GM19239 (cell line): ENCODE measurements at regions not wholly inside any gene's neighbourhood (a gene's known extent, or its start where the extent isn't known, plus 50 kb on each side); places are given as distances from the start of the nearest gene placed in this dataset.

Source experiments
- DNase-seq: peaks from one replicate; pipeline ENCODE4 v3.0.0; 2011; ENCODE audit warnings: low spot score; ENCODE audit not compliant: insufficient read length
- FAIRE-seq: peaks from 2 replicates; lab custom pipeline; 2011; peaks lifted over from hg19 to GRCh38; lab: Jason Lieb, UNC

DNA sequence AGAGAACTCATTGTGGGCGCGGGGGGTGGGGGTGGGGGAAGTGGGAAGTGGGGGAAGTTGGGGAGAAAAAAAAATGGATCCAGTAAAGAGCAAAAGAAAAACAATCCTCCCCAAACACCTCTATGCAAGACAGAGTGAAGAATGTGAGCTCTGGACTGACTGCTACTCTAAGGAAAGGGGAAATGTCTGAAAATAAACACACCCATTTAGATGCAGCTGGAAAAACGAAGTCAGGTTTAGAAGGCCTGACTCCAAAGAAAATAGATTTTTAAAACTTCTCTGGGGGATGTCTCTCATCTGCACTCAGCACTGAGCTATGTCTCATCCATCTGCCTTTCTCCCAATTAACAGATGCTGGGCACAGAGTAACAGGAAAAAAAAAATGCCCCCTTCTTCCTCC is 904.4 kb downstream of the GALC start:
- no peak for FAIRE-seq

DNA sequence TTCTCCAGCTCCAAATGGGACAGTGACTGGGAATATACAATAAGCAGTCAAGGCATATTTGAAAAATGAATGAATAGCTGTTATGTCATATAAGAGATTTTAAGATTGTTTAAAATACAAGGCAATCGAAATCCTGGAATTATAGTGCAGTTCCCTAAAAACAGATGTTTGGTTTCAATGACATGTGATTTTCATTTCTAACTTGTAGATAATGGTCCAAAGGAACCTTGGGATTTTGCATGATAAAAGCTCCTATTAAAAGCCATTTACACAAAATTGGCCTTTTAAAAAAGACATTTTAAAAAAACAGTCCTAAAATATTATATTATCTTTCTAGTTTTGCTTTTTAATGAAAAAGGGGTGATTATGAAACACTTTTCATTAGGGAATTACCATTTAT is 905.1 kb downstream of the GALC start:
- FAIRE-seq (no peak), DNase-seq (no peak)

More for the DNA sequence above, 904.4 kb downstream of the GALC start:
- no peak for DNase-seq

DNA sequence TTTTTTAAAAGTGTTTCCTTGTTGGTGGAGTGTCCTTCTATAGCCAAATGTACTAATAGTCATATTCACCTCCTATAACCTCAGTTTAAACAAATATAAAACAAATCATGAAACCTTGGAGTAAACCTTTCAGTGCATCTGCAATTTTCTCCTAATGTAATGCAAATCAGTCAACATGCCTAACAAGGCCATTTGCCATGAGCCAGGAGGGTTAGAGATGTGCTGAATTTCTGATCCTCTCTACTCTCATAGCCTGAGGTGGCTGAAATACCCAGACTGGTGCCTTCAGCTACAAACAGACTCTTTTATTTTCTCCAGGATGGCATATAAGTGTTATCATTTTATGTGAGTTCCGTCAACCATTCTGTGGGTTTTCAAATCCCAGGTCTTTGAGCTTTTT is 908.1 kb downstream of the GALC start:
- DNase-seq (no peak), FAIRE-seq (no peak)

DNA sequence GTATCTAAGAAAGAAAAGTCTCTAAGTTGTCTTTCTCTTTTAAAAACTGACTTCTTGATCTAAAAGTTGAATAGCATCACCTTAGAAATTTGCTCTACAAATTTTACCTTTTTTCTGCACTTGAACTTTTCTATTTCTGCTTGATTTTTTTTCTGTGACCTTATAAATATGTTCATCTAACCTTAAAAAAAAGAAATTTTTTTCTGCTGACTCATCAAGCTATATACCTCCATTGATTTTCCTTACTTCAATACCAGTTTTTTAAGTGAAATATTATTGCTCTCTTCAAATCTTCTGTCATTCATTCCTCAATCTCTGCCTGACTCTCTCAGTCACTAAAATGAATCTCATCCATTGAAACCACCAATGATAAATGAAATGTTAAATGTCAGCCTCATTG is 910.1 kb downstream of the GALC start:
- DNase-seq (no peak), FAIRE-seq (no peak)

DNA sequence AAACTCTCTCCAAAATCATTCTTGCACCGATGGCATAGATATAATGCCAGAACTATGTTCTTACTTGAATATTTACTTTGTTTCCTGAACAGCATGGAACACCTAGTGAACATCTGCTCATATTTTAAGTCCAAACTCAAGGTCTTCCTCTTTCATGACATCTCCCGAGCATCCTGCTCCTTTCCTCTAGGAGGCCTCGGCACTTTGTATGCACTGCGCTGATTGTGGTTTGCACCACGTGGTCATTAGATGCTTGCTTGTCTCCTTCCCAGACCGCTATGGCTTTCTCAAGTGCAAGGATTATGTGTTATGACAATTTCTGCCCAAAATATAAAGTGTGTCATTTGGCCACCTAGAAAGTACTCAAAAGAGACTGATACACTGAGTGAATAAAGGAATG is 912.0 kb downstream of the GALC start:
- FAIRE-seq = no peak
- DNase-seq = no peak

DNA sequence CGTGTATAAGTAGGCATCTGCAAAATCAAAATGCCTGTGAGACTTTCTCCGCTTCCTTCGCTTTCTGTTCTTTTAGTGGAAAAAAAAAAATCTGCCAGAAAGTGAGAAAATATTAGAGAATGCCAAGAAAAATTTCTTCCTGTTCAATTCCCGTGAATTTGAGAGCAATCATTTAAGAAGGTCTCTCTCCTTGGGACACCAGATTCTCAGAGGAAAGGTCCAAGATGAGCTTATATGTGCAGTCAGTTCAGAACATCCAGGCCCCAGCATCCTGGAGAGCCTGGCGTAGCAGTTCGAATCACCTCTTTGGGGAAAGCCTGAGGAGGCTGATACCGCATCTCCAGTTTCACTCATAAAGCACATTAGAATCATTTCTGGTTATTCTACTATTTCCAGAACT is 912.8 kb downstream of the GALC start:
- DNase-seq (no peak), FAIRE-seq (no peak)

DNA sequence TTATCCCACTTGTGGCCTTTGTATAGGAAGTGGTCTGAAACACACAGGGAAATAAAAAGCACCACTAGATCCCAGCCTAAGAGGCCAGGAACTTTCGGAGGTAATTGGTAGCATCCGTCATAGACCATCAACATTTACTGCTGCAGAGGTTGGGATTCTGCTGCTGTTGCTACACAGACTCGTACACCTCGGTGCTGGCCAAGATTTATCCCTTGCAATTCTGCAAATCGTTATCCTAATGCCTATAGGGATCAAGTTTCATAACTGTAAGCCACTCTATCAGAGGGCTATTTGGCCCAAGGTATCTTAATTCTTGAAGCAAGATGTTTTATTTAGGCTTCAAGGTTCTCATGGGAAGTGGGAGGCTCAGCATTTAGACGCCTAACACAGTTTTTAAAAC is 913.6 kb downstream of the GALC start:
- DNase-seq = no peak
- FAIRE-seq = no peak

DNA sequence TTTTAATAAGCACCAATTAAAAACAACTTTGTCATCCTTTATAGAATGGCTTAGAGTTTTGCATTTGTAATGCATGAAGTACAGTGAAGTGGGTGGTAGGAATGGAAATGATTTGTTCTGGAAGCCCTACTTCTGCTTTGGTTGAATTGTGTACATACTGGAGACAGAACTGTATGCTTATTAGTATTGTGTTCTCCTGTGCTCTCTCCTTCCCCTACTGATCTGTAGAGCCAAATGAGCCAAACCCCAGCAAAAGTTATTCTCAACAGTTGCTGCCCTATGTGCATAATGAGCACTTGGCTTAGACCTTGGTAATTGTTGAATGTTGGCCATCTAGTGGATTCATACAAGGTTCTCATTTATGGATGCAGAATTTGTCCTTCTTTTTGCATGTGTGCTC is 916.1 kb downstream of the GALC start:
- FAIRE-seq (no peak), DNase-seq (no peak)

DNA sequence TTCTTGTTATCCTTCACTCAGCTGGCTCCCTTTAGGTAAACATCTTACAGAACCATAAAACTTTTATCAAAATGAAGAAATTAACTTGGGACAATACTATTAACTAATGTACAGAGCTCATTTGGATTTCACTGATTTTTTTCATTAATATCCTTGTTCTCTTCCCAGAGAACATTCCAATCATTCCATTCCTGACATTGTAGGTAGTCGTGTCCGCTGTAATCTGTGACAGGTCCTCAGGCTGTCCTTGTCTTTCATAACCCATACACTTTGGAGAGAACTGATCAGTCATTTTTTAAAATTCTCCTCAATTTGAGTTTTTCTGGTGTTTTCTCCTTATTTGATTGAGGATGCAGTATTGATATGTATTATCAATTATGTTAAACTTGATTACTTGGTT is 916.8 kb downstream of the GALC start:
- no peak for DNase-seq
- FAIRE-seq = no peak

DNA sequence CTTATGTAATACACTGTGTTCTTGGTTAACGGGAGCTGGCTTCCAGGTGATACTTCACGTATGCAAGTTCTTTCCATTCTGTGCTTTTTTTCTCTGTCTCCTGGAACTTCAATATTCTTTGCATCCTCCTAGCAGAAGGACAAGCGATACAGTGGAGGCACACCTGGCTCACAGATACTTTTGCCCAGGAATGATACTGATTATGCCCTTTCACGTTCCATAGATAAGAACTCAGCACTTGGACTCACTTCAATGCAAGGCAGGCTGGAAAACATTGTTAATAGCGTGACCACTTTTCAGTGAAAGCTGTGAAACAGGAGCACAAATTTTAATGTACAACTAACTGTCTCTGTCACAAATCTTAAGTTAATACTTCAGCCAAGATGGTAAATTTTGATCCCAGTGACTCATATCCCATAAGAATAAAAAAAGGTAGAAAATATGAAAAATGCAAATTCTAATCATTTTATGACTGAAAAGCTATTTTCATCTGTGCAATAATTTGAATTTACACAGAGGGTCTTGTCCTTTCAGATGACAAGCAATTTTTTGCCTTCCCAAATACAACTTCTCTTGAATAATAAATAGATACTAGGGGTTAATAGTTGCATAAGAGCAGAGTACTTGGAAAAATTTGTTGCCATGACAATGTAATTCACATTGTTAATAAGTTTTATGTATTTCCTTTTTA is 919.0 kb downstream of the GALC start:
- DNase-seq (no peak), FAIRE-seq (no peak)

DNA sequence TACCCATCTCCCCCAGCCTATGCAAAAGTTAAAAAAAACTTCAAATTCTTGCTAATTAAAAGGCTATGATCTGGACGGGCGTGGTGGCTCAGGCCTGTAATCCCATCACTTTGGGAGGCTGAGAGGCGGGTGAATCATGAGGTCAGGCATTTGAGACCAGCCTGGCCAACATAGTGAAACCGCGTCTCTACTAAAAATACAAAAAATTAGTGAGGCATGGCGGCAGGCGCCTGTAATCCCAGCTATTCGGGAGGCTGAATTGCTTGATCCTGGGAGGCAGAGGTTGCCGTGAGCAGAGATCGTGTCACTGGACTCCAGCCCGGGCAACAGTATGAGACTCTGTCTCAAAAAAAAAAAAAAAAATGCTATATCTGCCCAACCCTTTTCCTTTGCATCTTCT is 925.4 kb downstream of the GALC start:
- DNase-seq (no peak), FAIRE-seq (no peak)

DNA sequence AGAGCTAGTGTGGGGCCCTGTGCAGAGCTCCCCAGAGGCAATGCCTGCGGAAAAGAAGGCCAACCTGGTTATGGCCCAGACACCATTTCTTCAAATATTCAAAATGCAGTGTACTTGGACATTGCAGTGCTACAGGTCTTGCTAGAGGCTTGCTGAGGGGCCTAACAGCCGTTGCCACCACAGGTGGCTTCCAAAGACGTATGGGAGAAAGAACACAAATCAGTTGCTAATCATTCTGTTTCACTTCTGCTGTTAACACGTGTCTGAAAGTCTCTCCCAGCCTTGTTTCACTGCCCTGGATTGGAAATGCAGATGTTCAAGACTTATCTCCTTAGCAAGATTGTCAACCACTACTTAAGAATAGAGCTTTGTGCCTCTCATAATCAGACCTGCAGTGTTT is 925.9 kb downstream of the GALC start:
- DNase-seq (no peak), FAIRE-seq (no peak)

DNA sequence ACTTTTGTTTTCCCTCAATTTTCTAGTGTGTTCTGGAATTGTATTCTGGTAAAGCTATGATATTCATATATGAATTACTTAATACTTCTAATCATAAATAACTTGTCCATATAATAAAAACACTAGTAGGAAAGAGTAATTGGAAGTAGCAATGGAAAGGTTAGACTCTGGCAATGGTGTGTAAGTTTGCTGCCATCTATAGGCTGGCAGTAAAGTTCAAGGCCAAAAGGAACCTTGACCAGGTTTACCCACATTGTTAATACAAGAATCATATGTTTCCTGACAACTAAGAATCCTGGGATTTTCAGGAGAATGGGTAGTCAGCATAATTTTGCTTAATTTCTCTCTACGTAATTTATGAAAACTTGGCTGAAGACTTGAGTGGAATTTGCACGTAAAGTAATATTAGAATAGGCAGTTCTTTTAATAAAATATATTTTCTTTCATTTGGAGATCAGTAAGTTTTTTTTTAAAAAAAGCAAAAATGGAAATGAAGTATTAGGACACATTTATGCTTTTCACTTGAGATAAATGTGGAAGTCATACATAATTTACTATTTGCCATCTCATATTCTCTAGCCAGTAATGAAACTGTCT is 926.7 kb downstream of the GALC start:
- no peak for DNase-seq
- no peak for FAIRE-seq

DNA sequence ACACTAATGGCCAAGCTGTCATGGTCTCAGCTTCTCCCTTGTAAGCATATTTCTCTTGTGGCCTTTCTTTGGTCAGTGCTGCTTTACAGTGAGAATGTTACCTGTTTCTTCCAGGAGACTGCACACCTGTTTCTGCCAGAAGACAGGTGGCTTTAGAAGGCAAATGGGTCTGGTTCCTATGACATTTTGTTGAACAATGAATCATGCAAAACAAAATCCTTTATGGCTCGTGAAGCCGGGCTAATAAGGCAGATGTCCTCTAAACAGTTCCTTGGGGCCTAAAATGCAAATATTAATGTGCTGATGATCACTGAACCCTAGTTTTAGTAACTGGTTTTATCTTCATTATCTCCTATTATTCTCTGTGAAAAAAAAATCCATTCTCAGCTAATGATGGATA is 927.6 kb downstream of the GALC start:
- no peak for DNase-seq
- FAIRE-seq = no peak

DNA sequence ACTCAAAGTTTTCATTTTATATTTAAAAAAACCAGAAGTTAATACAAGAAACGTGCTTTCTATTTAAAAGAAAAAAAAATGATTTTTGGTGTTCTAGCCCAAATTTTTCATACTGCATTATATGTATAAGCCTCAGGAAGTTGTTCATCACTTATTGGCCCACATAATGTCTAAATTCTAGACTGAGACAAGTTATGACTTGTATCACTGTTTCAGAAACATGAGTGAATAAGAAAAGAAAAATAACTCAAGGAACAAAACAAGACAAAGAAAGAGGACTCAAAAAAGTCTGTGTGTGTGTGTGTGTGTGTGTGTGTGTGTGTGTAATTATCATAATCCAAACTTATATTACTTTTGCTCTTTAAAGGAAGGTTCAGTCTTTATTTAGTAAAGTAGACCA is 929.8 kb downstream of the GALC start:
- FAIRE-seq (no peak), DNase-seq (no peak)

DNA sequence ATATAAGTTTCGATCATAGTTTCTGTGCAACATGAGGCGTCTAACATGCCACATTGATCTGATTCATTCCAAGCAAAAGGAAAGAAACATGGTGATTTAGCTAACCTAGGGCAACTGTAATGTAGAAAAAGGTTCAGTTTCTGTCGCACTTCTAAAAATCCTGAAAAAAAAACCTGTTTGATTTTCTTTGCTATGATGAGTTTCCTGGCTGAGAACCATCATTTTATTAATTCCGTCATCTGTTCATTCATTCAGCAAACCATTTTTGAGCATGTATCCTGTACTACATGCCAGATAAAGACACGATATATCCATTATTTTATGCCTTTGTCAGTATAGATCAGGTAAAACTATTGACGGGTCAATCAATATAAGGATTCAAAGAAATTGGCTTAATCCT is 932.6 kb downstream of the GALC start:
- no peak for DNase-seq
- no peak for FAIRE-seq

DNA sequence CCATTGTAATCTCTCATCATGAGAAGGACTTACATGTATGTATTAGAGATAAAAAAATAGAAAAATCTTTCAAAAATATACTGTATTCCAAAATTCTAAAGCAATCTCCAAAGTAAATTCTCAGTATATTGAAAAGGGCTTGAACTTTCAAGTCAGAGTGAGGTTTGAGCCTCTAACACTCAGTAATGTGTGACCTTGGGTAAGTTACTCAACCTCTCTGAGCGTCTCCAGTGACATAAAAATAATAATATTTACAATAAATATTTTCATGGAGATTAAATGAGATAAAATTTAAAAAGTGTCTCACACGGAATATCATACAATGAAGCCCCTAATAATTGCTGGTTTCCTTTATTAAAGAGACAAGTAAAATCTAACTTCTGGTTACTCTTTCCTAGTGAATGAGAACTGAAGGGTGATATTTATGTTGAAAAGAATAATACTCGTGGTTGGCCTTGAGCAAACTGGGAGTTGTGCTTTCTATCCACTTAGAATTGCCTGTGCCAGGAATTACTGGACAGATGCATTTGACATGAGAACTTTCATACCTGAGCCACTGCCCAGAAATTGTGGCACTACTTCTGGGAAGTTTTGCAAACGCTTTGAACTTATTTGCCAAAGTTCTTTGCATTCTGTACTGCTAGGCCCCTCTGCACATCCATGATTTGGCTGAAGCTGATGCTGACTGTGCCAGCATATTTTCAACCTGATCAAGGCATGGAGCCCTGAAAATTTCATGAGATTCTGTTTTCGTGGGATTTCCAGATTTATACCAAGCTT is 933.7 kb downstream of the GALC start:
- no peak for FAIRE-seq
- no peak for DNase-seq

DNA sequence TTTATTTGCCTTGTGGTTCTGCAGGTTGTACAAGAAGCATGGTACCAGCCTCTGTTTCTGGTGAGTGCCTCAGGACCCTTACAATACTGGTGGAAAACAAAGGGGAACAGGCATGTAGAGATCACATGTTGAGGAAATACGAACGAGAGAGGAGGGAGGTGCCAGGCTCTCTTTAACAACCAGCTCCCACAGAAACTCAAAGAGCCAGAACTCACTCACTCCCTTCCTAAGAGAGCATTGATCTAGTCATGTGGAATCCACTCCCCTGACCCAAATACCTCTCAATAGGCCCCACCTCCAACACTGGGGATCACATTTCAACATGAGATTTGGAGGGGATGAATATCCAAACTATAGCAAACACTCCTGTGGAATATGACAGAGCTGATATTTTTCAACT is 938.0 kb downstream of the GALC start:
- DNase-seq (no peak), FAIRE-seq (no peak)

DNA sequence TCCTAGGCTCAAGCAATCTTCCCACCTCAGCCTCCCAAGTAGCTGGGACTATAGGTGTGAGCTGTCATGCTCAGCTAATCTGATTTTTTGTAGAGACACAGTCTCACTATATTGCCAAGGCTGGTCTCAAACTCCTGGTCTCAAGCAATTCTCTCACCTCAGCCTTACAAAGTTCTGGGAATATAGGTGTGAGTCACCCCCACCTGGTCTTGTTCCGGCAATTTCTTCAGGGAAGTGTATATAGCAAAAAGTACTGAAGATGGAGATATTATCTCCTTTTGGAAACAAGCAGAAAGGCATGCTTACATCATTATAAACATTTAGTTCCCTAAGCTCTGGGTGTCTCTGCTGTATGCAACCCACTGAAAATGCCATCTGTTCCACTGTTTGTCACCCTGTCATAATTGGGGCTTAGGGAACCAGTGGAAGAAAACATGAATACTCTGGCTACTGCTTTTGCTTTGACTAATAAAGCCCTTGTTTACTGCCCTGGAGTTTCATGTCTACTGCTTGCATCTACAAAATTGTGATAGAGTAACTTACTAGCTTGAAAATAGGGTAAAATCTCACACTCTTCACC is 940.2 kb downstream of the GALC start:
- FAIRE-seq (no peak), DNase-seq (no peak)

DNA sequence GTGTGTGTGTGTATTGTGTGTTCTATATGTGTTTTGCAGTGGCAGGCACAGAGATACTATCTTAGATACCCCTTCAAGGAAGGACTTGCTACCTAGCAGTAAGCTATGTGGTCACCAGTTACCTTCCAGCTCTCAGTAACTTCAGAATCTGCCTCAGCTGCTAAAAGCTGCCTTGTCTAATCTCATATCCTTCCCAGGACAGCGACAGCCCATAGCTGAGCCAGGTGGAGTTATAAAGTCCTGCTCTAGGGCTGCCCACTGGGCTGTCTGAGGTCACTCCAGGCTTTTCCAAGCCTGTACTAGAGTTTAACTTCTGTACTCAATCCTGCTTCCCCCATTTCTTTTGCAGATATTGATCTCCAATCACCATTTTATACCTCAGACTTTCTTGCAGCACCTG is 942.6 kb downstream of the GALC start:
- FAIRE-seq (no peak), DNase-seq (no peak)

DNA sequence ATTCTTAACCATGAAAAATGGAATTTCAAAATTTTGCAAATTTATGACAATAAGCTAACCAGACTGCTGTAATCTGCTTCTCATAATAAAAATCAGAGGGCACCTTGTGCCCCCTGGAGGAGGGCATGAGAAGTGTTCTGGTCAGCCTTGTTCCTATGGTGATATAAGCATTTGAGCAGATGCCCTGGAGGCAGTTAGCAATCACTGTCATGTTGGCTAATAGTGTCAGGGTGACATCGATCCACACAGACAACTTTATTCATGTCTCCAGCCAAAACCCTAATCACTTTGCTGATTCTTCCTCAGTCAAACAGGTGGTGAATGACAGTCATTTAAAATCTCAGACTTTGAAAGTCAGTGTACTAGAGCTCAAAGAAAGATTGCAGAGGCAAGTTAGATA is 943.0 kb downstream of the GALC start:
- FAIRE-seq (no peak), DNase-seq (no peak)
